ENCODE measurements at regions not wholly inside any gene's neighbourhood (a gene's known extent, or its start where the extent isn't known, plus 50 kb on each side); places are given as distances from the start of the nearest gene placed in this dataset.

- TF ChIP-seq POLR2AphosphoS5 (IDR thresholded peaks at IDR 0.05): no peak
- no peak for TF ChIP-seq POLR2A (IDR thresholded peaks at IDR 0.05)
- TF ChIP-seq CTCF (IDR thresholded peaks at IDR 0.05): no peak
- TF ChIP-seq EP300 (IDR thresholded peaks at IDR 0.05): no peak
- peaks cover 0 to 28% (median 12%) of the 10 kb centered on the region in 3 donors for H3K4me1 ChIP-seq
- H3K27me3 ChIP-seq: no peaks in the 10 kb centered on the region
- H3K9me3 ChIP-seq: no peaks in the 10 kb centered on the region
- no peak for ATAC-seq
- no peak overlapping the region for H3K27ac ChIP-seq
- H3K4me3 ChIP-seq: no peak overlapping the region
- no peaks in the 10 kb centered on the region for H3K36me3 ChIP-seq
- 81 to 91% methylated on average over 1 of the region's 1 CpG for WGBS, 2 donors (ENCODE audit: low coverage in 1 of 2)
These were observed 274.9 kb downstream of the LMO4 start for GRCh38 chr1:87603626-87604025.

GRCh38 chr1:87612956-87613355 lies 284.3 kb downstream of the LMO4 start:
- H3K9me3 ChIP-seq: no peaks in the 10 kb centered on the region
- H3K36me3 ChIP-seq: no peaks in the 10 kb centered on the region
- TF ChIP-seq POLR2A (IDR thresholded peaks at IDR 0.05): no peak
- no peak for TF ChIP-seq EP300 (IDR thresholded peaks at IDR 0.05)
- TF ChIP-seq CTCF (IDR thresholded peaks at IDR 0.05): no peak
- TF ChIP-seq POLR2AphosphoS5 (IDR thresholded peaks at IDR 0.05): no peak
- H3K27ac ChIP-seq: no peak overlapping the region
- no peaks in the 10 kb centered on the region for H3K27me3 ChIP-seq
- peaks cover 0 to 28% (median 2%) of the 10 kb centered on the region in 3 donors for H3K4me1 ChIP-seq
- WGBS, 2 donors (ENCODE audit: low coverage in 1 of 2): 69 to 88% methylated on average over 3 of the region's 3 CpGs
- no peak overlapping the region for H3K4me3 ChIP-seq
- ATAC-seq: no peak

GRCh38 chr1:87615491-87615890 lies 286.8 kb downstream of the LMO4 start:
- TF ChIP-seq EP300 (IDR thresholded peaks at IDR 0.05) (no peak), CTCF (IDR thresholded peaks at IDR 0.05) (no peak), POLR2AphosphoS5 (IDR thresholded peaks at IDR 0.05) (no peak), POLR2A (IDR thresholded peaks at IDR 0.05) (no peak)
- peaks cover 0 to 8% (median 0%) of the 10 kb centered on the region in 3 donors for H3K9me3 ChIP-seq
- ATAC-seq: no peak
- H3K4me1 ChIP-seq: peaks cover 0 to 33% (median 2%) of the 10 kb centered on the region in 3 donors
- H3K27ac ChIP-seq: peak overlapping the region in 2 of 4 donors; percentile 34 to 42
- no peak overlapping the region for H3K4me3 ChIP-seq
- H3K36me3 ChIP-seq: no peaks in the 10 kb centered on the region
- 66 to 69% methylated on average over 2 of the region's 2 CpGs for WGBS, 2 donors (ENCODE audit: low coverage in 1 of 2)
- no peaks in the 10 kb centered on the region for H3K27me3 ChIP-seq

- no peak for ATAC-seq
- 16 to 22% methylated on average over 1 to 2 of the region's 2 CpGs for WGBS, 2 donors (ENCODE audit: low coverage in 1 of 2)
- Histone ChIP-seq H3K36me3 (no peaks in the 10 kb centered on the region), H3K27me3 (no peaks in the 10 kb centered on the region), H3K4me3 (no peak overlapping the region), H3K4me1 (peaks cover 0 to 33% (median 2%) of the 10 kb centered on the region in 3 donors), H3K9me3 (peaks cover 0 to 8% (median 0%) of the 10 kb centered on the region in 3 donors), H3K27ac (peak overlapping the region in 2 of 4 donors; percentile 34 to 42)
- TF ChIP-seq POLR2A (IDR thresholded peaks at IDR 0.05) (no peak), POLR2AphosphoS5 (IDR thresholded peaks at IDR 0.05) (no peak), CTCF (IDR thresholded peaks at IDR 0.05) (no peak), EP300 (IDR thresholded peaks at IDR 0.05) (no peak)
These were observed 287.2 kb downstream of the LMO4 start for GRCh38 chr1:87615901-87616300.

- WGBS, 2 donors (ENCODE audit: low coverage in 1 of 2): 91 to 100% methylated on average over 2 of the region's 2 CpGs
- no peak for TF ChIP-seq POLR2A (IDR thresholded peaks at IDR 0.05)
- no peak for TF ChIP-seq EP300 (IDR thresholded peaks at IDR 0.05)
- no peak for TF ChIP-seq CTCF (IDR thresholded peaks at IDR 0.05)
- TF ChIP-seq POLR2AphosphoS5 (IDR thresholded peaks at IDR 0.05): no peak
These were observed 292.1 kb downstream of the LMO4 start for GRCh38 chr1:87620807-87621206.

More at GRCh38 chr1:87620807-87621206, 292.1 kb downstream of the LMO4 start:
- H3K27ac ChIP-seq: no peak overlapping the region
- H3K4me3 ChIP-seq: no peak overlapping the region
- no peak for ATAC-seq
- H3K9me3 ChIP-seq: peaks cover 0 to 8% (median 0%) of the 10 kb centered on the region in 3 donors
- no peaks in the 10 kb centered on the region for H3K36me3 ChIP-seq
- no peaks in the 10 kb centered on the region for H3K27me3 ChIP-seq
- H3K4me1 ChIP-seq: peaks cover 0 to 12% (median 2%) of the 10 kb centered on the region in 3 donors
